Neural cell (in vitro differentiated cells): ENCODE measurements at regions not wholly inside any gene's neighbourhood (a gene's known extent, or its start where the extent isn't known, plus 50 kb on each side); places are given as distances from the start of the nearest gene placed in this dataset.

Source experiments
- H2AFZ ChIP-seq: fragments of 200-600, 300-800 bp; sonication (generic), shearing (Covaris generic); 2 replicates; pipeline ENCODE4 v1.6.0; 2014; ENCODE audit warnings: low read depth, mild to moderate bottlenecking, antibody characterized with exemption, low read length, moderate library complexity
- H3F3A ChIP-seq: fragments of 200-600 bp; shearing (Covaris generic); 2 replicates; pipeline ENCODE4 v1.6.1; 2016; ENCODE audit warnings: mild to moderate bottlenecking, moderate library complexity, mixed read lengths, antibody characterized with exemption, low read length; ENCODE audit not compliant: insufficient read depth, poor library complexity, severe bottlenecking
- H3K27ac ChIP-seq: fragments of 200-600, 300-800 bp; sonication (generic), shearing (Covaris generic); 2 replicates; pipeline ENCODE4 v1.5.1; 2014; ENCODE audit warnings: mild to moderate bottlenecking, low read length, moderate library complexity
- H3K27me3 ChIP-seq: fragments of 300-800, 200-600 bp; sonication (generic), shearing (Covaris generic); 2 replicates; pipeline ENCODE4 v1.6.0; 2014; ENCODE audit warnings: mild to moderate bottlenecking, low read depth, low read length, moderate library complexity; ENCODE audit not compliant: insufficient read depth
- H3K36me3 ChIP-seq: fragments of 300-800, 200-600 bp; sonication (generic), shearing (Covaris generic); 2 replicates; pipeline ENCODE4 v1.5.1; 2014; ENCODE audit warnings: mild to moderate bottlenecking, antibody characterized with exemption, low read length, moderate library complexity; ENCODE audit not compliant: insufficient read depth
- H3K4me2 ChIP-seq: fragments of 300-800, 200-600 bp; sonication (generic), shearing (Covaris generic); 2 replicates; pipeline ENCODE4 v1.6.0; 2014; ENCODE audit warnings: mild to moderate bottlenecking, low read length
- H3K4me3 ChIP-seq: fragments of 300-800, 200-600 bp; sonication (generic), shearing (Covaris generic); 2 replicates; pipeline ENCODE4 v1.5.1; 2014; ENCODE audit warnings: mild to moderate bottlenecking, low read length, moderate library complexity
- H3K79me2 ChIP-seq: fragments of 200-600 bp; shearing (Covaris generic); replicated peaks from 2 replicates; pipeline ENCODE4 v1.6.0; 2014; ENCODE audit warnings: mild to moderate bottlenecking, low read length, moderate library complexity; ENCODE audit not compliant: insufficient read depth
- H3K9ac ChIP-seq: fragments of 300-800, 200-600 bp; sonication (generic), shearing (Covaris generic); 2 replicates; pipeline ENCODE4 v1.6.1; 2016; ENCODE audit warnings: mild to moderate bottlenecking, low read length, mixed read lengths
- H3K9me2 ChIP-seq: fragments of 200-600 bp; shearing (Covaris generic); 2 replicates; pipeline ENCODE4 v1.6.1; 2016; ENCODE audit warnings: mild to moderate bottlenecking, low read length, mixed read lengths; ENCODE audit not compliant: insufficient read depth
- H3K9me3 ChIP-seq: fragments of 200-600, 300-800 bp; sonication (generic), shearing (Covaris generic); 2 replicates; pipeline ENCODE4 v1.6.1; 2016; ENCODE audit warnings: mild to moderate bottlenecking, mixed run types, low read length, moderate library complexity, mixed read lengths
- H4K20me1 ChIP-seq: fragments of 200-600 bp; shearing (Covaris generic); 2 replicates; pipeline ENCODE4 v1.6.1; 2016; ENCODE audit warnings: mild to moderate bottlenecking, mixed run types; ENCODE audit not compliant: insufficient read depth
- CTCF ChIP-seq: fragments of 450-650 bp; IDR thresholded peaks from 2 replicates; pipeline ENCODE4 v1.5.1; 2014; ENCODE audit warnings: antibody characterized with exemption, mild to moderate bottlenecking, moderate library complexity; ENCODE audit not compliant: poor library complexity, severe bottlenecking
- EP300 ChIP-seq: fragments of 450-650 bp; conservative IDR thresholded peaks from 2 replicates; pipeline ENCODE4 v1.6.1; 2014; ENCODE audit warnings: antibody characterized with exemption, mild to moderate bottlenecking, moderate library complexity; ENCODE audit not compliant: poor library complexity, severe bottlenecking
- EZH2 ChIP-seq: fragments of 200-600, 300-800 bp; shearing (Covaris generic), sonication (generic); IDR thresholded peaks from 2 replicates; pipeline ENCODE4 v1.6.1; 2014; ENCODE audit warnings: antibody characterized with exemption, low read length, borderline replicate concordance, mild to moderate bottlenecking; ENCODE audit not compliant: insufficient read depth, poor library complexity, severe bottlenecking
- MXI1 ChIP-seq: fragments of 450-650 bp; conservative IDR thresholded peaks from 2 replicates; pipeline ENCODE4 v1.6.1; 2014; ENCODE audit warnings: antibody characterized with exemption, mild to moderate bottlenecking; ENCODE audit not compliant: poor library complexity, severe bottlenecking
- POLR2AphosphoS5 ChIP-seq: IDR thresholded peaks from 2 replicates; pipeline ENCODE4 v1.6.1; 2012
- RAD21 ChIP-seq: fragments of 450-650 bp; conservative IDR thresholded peaks from 2 replicates; pipeline ENCODE4 v1.6.1; 2014; ENCODE audit warnings: antibody characterized with exemption, mild to moderate bottlenecking, moderate library complexity
- SMC3 ChIP-seq: fragments of 450-650 bp; conservative IDR thresholded peaks from 2 replicates; pipeline ENCODE4 v1.6.1; 2014; ENCODE audit warnings: antibody characterized with exemption, mild to moderate bottlenecking, moderate library complexity; ENCODE audit not compliant: poor library complexity
- TAF1 ChIP-seq: IDR thresholded peaks from 2 replicates; pipeline ENCODE4 v1.6.1; 2012; ENCODE audit warnings: low read depth
- TF ChIP-seq, protein P1 (sequence below): IDR thresholded peaks from 2 replicates; pipeline ENCODE4 v1.6.1; 2012; ENCODE audit warnings: borderline replicate concordance

- Histone ChIP-seq H3K9me2 (no peaks in the 10 kb centered on the region), H4K20me1 (no peaks in the 10 kb centered on the region), H3K9me3 (no peaks in the 10 kb centered on the region), H3K36me3 (no peaks in the 10 kb centered on the region), H3K27ac (no peak overlapping the region), H3K79me2 (no peaks in the 10 kb centered on the region), H3K9ac (no peak overlapping the region), H3K27me3 (no peaks in the 10 kb centered on the region), H2AFZ (no peak overlapping the region), H3K4me3 (no peak overlapping the region), H3K4me2 (no peak overlapping the region), H3F3A (no peaks in the 10 kb centered on the region)
- no peak for TF ChIP-seq POLR2AphosphoS5
- no peak for TF ChIP-seq EZH2
- no peak for TF ChIP-seq TAF1
- no peak for TF ChIP-seq SMC3
- TF ChIP-seq, protein P1, sequence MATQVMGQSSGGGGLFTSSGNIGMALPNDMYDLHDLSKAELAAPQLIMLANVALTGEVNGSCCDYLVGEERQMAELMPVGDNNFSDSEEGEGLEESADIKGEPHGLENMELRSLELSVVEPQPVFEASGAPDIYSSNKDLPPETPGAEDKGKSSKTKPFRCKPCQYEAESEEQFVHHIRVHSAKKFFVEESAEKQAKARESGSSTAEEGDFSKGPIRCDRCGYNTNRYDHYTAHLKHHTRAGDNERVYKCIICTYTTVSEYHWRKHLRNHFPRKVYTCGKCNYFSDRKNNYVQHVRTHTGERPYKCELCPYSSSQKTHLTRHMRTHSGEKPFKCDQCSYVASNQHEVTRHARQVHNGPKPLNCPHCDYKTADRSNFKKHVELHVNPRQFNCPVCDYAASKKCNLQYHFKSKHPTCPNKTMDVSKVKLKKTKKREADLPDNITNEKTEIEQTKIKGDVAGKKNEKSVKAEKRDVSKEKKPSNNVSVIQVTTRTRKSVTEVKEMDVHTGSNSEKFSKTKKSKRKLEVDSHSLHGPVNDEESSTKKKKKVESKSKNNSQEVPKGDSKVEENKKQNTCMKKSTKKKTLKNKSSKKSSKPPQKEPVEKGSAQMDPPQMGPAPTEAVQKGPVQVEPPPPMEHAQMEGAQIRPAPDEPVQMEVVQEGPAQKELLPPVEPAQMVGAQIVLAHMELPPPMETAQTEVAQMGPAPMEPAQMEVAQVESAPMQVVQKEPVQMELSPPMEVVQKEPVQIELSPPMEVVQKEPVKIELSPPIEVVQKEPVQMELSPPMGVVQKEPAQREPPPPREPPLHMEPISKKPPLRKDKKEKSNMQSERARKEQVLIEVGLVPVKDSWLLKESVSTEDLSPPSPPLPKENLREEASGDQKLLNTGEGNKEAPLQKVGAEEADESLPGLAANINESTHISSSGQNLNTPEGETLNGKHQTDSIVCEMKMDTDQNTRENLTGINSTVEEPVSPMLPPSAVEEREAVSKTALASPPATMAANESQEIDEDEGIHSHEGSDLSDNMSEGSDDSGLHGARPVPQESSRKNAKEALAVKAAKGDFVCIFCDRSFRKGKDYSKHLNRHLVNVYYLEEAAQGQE: no peak
- TF ChIP-seq RAD21: no peak
- TF ChIP-seq EP300: no peak
- no peak for TF ChIP-seq MXI1
- TF ChIP-seq CTCF: no peak
Observed at GRCh38 chr2:125272651-125273050, 1247.6 kb downstream of the CNTNAP5 start.

- no peaks in the 10 kb centered on the region for H3F3A ChIP-seq
- no peak for TF ChIP-seq RAD21
- no peak for TF ChIP-seq TAF1
- TF ChIP-seq POLR2AphosphoS5: no peak
- TF ChIP-seq CTCF: no peak
- TF ChIP-seq, protein P1: no peak
- TF ChIP-seq MXI1: no peak
- no peak for TF ChIP-seq EZH2
- no peak for TF ChIP-seq EP300
- no peak for TF ChIP-seq SMC3
- H3K79me2 ChIP-seq: no peaks in the 10 kb centered on the region
- no peaks in the 10 kb centered on the region for H3K9me3 ChIP-seq
- no peak overlapping the region for H2AFZ ChIP-seq
- H3K9ac ChIP-seq: no peak overlapping the region
- no peak overlapping the region for H3K27ac ChIP-seq
- H3K27me3 ChIP-seq: no peaks in the 10 kb centered on the region
- no peaks in the 10 kb centered on the region for H4K20me1 ChIP-seq
- H3K9me2 ChIP-seq: no peaks in the 10 kb centered on the region
- H3K4me3 ChIP-seq: no peak overlapping the region
- no peaks in the 10 kb centered on the region for H3K36me3 ChIP-seq
- no peak overlapping the region for H3K4me2 ChIP-seq
Observed at GRCh38 chr2:125274718-125275117, 1249.6 kb downstream of the CNTNAP5 start.
